ENCODE measurements at regions not wholly inside any gene's neighbourhood (a gene's known extent, or its start where the extent isn't known, plus 50 kb on each side); places are given as distances from the start of the nearest gene placed in this dataset.

GRCh38 chr5:19193631-19194030, 794.4 kb downstream of the CDH18 start:
- TF ChIP-seq POLR2AphosphoS5 (IDR thresholded peaks at IDR 0.05) (no peak), POLR2A (IDR thresholded peaks at IDR 0.05) (no peak), CTCF (IDR thresholded peaks at IDR 0.05) (no peak)
